Activated CD4-positive, alpha-beta T cell treated with anti-CD3 and anti-CD28 coated beads for 48 hours (primary cell): ENCODE measurements at regions not wholly inside any gene's neighbourhood (a gene's known extent, or its start where the extent isn't known, plus 50 kb on each side); places are given as distances from the start of the nearest gene placed in this dataset.

Source experiments
- DNase-seq: peaks from one replicate; pipeline ENCODE4 v3.0.0-alpha.2; 2020

- DNase-seq: no peak
Measured at GRCh38 chr10:59055045-59055444, 121.4 kb upstream of the PHYHIPL start.

- DNase-seq: no peak
Measured at GRCh38 chr10:59057345-59057744, 119.1 kb upstream of the PHYHIPL start.

GRCh38 chr10:59060852-59061251, 115.6 kb upstream of the PHYHIPL start:
- no peak for DNase-seq

DNA sequence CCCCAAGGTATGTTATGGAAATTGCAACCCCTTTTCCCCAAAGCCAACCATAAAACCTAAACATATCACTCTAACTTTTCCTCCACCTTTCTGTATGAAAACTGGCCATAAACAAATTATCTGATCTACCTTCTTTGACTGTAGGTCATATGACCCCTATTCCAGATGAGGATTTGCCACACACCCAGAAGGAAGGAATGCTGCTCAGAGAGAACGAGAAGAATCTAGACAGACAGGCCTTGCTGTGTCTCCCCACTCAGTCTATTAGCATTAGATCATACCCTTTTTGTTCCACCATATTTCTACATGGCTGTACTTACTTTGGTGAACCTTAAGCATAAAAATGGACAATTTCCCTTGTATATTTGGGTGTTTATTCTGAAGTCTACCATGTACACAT, 113.0 kb upstream of the PHYHIPL start:
- no peak for DNase-seq

DNA sequence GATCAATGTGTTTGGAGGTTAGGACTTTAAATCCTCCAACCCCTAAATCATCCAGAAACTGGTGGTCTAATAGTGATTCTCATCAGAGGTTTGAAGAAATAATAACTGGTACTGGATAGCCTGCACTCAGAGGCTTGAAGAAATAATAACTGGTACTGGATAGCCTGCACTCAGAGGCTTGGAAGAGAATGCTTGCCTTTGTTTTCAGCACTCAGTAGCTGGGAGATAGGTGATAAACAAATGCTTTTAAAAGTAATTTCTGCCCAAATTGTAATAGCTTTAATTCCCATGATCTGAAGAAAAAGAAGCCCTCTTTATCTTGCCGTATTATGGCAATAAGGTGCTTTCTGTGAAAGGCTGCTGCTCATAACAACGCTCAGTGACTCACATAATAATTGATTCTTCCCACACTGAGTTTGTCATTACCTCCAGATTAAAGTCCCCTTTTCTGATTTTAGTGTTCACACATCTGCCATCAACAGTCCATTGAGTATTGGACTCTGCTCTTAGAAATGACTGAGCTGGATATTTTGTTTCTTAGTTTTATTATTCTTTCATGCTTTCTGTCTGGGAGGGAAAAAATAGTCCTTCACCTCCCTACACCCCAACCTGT, 112.3 kb upstream of the PHYHIPL start:
- DNase-seq: no peak

GRCh38 chr10:59064759-59065539, 111.5 kb upstream of the PHYHIPL start:
- DNase-seq: no peak

DNA sequence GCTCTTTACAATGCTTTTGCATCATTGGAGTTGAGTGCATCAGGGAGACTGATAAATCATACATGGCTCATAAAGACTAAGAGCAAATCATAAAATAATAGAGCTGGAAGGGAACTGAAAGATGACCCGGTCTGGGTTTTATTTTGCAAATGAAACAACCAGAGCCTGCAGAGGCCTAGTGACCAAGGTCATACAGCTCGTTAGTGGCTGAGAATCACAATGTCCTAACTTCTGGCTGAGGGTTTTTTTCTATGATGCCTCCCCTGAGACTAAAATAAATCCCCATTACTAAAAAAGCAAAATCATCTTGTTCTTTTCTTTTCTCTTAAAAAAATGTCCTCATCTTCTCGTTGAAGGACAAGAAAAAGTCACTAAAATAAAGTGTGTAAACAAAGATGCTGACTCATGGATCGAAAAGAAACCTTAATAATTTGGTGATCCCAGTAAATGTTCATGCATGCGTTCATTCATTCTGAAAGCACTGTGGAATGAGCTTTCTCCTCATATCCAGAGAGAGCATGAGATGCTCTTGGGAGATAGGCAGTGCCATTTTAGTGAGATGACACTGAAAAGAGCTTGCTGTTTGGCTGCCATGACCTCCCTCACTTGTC, 107.8 kb upstream of the PHYHIPL start:
- no peak for DNase-seq

DNA sequence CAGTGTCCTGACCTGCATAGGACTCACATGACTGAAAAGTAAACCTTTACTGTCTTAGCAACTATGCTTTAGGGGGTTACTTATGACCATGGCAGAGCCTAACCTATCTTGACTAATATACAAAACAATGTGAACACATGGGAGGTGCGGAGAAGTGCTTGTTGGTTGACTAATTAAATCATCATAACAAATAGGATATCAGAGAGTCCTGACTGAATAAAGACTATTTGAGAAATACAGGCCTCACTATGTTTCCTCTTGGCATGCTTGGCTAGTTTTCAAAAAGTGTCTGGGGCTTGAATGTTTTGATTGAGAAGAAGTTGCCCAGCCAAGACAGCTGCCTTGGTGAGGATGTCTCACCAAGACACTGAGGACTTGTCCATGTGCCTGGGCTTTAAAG, 104.4 kb upstream of the PHYHIPL start:
- DNase-seq: no peak

DNA sequence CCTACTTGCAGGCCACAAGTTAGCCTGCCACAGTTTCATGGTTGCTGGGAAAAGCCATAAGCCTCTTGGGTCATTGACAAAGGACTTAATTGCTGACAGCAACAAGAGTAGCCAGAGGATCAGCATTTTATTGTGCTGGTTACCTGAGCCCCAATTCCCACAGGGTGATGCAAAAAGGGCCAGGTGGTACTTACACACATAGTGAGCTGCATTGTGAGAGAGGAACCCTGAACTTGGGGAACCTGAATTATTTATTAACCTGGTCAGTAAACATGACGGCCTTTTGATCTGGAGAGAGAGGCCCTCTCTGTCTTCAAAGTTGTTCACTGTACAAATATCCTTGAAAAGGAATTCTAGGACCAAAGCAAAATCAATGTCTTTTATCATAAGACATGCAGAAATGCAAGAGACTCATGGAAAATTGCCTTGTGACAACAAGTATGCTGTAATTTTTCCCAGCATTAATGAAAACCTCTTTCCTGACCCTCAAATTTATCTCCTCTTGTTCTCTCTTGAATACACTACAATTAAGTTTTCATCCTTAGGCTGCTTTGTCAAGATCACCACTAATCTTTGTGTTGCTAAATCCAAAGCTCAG, 102.9 kb upstream of the PHYHIPL start:
- no peak for DNase-seq

DNA sequence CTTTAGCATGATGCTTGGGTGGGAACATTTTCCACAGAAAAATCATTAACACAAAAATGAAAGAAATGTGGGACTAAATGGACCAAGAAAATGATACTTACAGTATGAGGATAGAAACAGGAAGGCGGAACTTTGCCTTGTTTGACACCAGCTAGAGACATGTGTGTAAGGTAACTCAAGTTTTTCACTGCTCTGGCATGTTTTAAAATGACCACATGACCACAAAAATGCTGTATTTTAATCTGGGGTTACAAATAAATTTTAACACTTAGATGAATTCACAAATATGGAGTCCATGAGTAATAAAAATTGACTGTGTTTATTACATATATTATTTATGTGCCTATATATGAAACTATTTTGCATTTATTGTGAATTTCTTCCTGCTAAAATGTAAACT, 100.9 kb upstream of the PHYHIPL start:
- no peak for DNase-seq

DNA sequence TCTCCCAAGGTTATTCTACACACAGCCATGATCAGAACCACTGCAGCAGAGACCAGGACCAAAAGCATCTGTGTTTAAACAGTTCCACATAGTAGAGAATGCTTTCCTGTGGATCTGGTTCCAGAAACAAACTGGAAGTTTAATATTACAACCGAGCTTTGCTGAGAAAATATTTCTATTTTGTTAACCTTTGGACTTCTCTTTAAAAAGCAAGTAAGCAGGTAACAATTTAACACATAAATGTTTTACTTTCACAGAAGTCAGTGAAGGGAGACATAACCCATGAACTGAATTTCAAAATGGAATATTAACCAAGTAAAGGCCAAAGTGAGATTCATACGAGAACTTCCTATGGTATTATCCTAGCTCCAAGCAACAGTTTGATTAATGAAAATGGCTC, 98.6 kb upstream of the PHYHIPL start:
- DNase-seq: no peak

DNA sequence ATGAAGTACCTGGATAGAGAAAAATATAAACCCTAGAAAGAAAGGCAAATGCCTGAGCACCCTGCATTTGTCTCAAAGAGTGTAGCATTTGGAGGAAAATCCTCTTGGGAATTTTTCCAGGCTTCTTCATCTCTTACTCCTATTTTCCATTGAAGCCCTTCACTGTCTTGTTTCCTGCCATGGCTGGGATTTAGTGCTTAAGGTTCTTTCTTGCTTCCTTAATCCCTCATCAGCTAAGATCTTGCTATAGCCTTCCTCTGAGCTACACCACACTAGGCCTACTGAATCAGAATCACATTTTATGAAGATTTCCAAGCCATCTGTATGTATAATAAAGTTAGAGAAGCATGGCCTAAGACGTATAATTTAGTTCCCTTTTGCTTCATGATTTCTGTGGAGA, 97.5 kb upstream of the PHYHIPL start:
- DNase-seq: no peak

GRCh38 chr10:59079386-59080226, 96.8 kb upstream of the PHYHIPL start:
- DNase-seq: no peak

GRCh38 chr10:59082249-59082648, 94.2 kb upstream of the PHYHIPL start:
- DNase-seq: no peak

- DNase-seq: no peak
Measured at GRCh38 chr10:59085054-59085453, 91.4 kb upstream of the PHYHIPL start.

GRCh38 chr10:59085711-59086502, 90.5 kb upstream of the PHYHIPL start:
- no peak for DNase-seq

DNA sequence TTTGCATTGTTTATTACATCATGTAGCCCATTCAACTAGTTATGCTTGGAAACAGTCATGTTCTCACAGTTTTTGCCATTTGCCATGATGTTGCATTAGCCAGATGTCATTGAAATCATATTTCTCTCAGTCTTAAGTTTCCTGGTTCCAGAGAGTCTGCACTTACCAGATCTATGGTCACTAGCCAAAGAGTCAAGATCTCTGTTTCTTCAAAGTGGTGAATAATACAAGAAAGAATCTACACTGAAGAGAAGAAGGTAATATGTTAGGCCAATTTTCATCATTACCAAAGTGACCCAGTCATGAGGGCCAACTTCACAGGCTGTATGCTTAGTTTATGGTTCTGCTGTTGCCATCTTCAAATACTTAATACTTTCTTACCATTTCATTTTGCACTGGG, 89.0 kb upstream of the PHYHIPL start:
- DNase-seq: no peak

- no peak for DNase-seq
Measured at GRCh38 chr10:59088912-59089573, 87.4 kb upstream of the PHYHIPL start.

GRCh38 chr10:59090817-59091622, 85.4 kb upstream of the PHYHIPL start:
- no peak for DNase-seq

GRCh38 chr10:59093461-59093860, 83.0 kb upstream of the PHYHIPL start:
- no peak for DNase-seq

DNA sequence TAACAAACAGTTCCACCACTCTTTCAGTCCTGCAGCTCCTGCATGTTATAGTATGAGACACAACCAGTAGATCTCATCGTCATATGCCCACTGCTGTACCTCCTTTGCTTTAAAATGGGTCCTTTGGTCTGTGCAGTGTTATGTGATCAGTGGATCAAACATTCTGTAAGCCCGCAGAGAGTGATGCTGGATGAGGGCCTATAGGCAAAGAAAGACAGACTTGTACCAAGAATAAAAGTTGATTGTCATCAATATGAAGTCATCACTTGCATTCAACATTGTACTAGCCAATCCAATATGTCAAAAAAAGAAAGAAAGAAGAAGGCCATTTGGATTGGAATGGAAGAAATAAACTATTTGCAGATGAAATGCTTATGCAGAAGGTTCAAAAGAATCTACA, 79.8 kb upstream of the PHYHIPL start:
- DNase-seq: no peak
